Calu3 (cell line): ENCODE measurements at regions not wholly inside any gene's neighbourhood (a gene's known extent, or its start where the extent isn't known, plus 50 kb on each side); places are given as distances from the start of the nearest gene placed in this dataset.

Experiments used
- BruUV-seq: library from RNA; stranded (reverse); fragments of 400-500 nt; replicated peaks from 2 replicates; lab custom pipeline; 2021; lab: Mats Ljungman, UMichigan
- CTCF ChIA-PET: fragments of 300-600 bp; sonication (Branson Sonifier 250); formaldehyde crosslinking; loops from one replicate; lab custom pipeline; 2022; ENCODE audit warnings: antibody characterized with exemption; lab: Charles Lee
- DNase-seq: peaks from one replicate; pipeline ENCODE4 v3.0.0; 2022
- H3K27ac Mint-ChIP-seq: one replicate; pipeline ENCODE4 v1.8.0; 2022; ENCODE audit warnings: mixed read lengths; ENCODE audit not compliant: unreplicated experiment
- H3K27me3 Mint-ChIP-seq: one replicate; pipeline ENCODE4 v1.8.0; 2022; ENCODE audit warnings: mixed read lengths; ENCODE audit not compliant: unreplicated experiment
- H3K36me3 Mint-ChIP-seq: one replicate; pipeline ENCODE4 v1.8.0; 2022; ENCODE audit warnings: mild to moderate bottlenecking, moderate library complexity, mixed read lengths; ENCODE audit not compliant: insufficient read depth, unreplicated experiment
- H3K4me1 Mint-ChIP-seq: one replicate; pipeline ENCODE4 v1.8.0; 2022; ENCODE audit warnings: mild to moderate bottlenecking, low read depth, mixed read lengths; ENCODE audit not compliant: unreplicated experiment
- H3K4me3 Mint-ChIP-seq: one replicate; pipeline ENCODE4 v1.8.0; 2022; ENCODE audit warnings: mild to moderate bottlenecking, low read depth, moderate library complexity, mixed read lengths; ENCODE audit not compliant: unreplicated experiment
- H3K9me3 Mint-ChIP-seq: one replicate; pipeline ENCODE4 v1.8.0; 2022; ENCODE audit warnings: low read depth, mixed read lengths; ENCODE audit not compliant: unreplicated experiment
- CTCF ChIP-seq: fragments of 200-600 bp; IDR thresholded peaks from one replicate; pipeline ENCODE4 v1.8.0; 2022; ENCODE audit warnings: antibody characterized with exemption; ENCODE audit not compliant: unreplicated experiment
- intact Hi-C: fragments of 100-400 bp; cut with micrococcal nuclease; formaldehyde crosslinking; loops from one replicate; pipeline ENCODE4 v1.10.0; 2022; ENCODE audit not compliant: unreplicated experiment

DNA sequence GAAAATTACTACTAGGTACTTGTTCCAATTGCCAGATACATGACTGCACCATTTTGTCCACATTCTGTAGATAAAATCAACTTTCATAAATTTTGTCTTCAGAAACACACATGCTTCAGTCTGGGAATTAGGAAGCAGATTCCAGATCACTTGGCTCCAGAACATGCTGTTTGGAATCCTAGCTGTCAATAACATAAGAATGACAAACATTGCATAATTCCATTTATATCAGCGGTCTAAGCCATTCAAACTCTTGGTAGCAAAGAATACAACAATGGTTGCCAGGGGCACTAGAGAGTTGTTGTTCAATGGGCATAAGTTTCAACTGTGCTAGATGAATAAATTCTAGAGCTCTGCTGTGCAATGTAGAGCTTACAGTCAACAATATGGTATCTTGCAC, 1112.1 kb upstream of the AGA start:
- H3K4me1 Mint-ChIP-seq: peaks cover 10% of the 10 kb centered on the region
- TF ChIP-seq CTCF: no peak
- H3K27me3 Mint-ChIP-seq: no peaks in the 10 kb centered on the region
- intact Hi-C loops: no loop called here
- H3K27ac Mint-ChIP-seq: no peak overlapping the region
- CTCF ChIA-PET: no interaction called here
- no peak overlapping the region for H3K4me3 Mint-ChIP-seq
- no peaks in the 10 kb centered on the region for H3K36me3 Mint-ChIP-seq
- no TSS peak for BruUV-seq
- no peak for DNase-seq
- H3K9me3 Mint-ChIP-seq: no peaks in the 10 kb centered on the region

DNA sequence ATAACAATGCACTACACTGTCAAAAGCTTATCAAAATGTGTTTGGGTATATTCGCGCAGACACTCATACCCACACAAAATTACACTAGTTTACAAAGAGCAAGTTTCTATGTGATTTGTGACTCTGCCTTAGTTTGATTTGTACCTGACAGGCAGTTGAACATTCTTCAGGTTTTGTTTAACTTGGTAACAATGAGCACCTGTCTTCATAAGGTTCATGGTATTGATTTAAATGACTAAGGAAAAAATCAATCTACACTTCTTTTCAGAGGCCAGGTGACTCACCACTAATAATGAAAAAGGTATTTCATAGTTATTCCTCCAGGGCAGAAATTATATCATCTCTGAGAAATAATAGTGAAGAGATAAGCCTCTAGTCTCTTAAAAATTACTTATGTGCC, 1114.6 kb upstream of the AGA start:
- no TSS peak for BruUV-seq
- no peaks in the 10 kb centered on the region for H3K9me3 Mint-ChIP-seq
- DNase-seq: peak; percentile 2

DNA sequence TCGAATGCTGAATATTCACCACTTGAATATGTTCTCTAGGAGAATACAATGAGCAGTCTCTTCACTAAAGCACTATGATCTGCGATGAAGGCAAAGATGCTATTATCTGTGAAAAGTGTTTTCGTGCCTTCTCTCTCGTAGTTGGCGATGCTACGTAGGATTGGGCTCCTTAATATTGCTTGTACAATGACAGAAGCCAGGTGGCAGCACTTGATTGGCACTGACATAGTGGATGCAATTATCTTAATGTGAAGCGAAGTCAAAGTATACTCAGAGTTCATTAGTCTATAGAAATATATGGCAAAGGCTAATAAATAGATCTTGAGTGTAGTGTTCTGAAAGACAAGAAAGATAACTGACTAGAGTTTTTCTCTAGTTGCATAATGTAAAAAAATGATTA, 1135.7 kb upstream of the AGA start:
- Mint-ChIP-seq H3K4me3 (no peak overlapping the region), H3K27me3 (no peaks in the 10 kb centered on the region), H3K9me3 (no peaks in the 10 kb centered on the region), H3K36me3 (no peaks in the 10 kb centered on the region), H3K27ac (no peak overlapping the region), H3K4me1 (no peaks in the 10 kb centered on the region)
- intact Hi-C loops: no loop called here
- no peak for DNase-seq
- TF ChIP-seq CTCF: no peak
- CTCF ChIA-PET: no interaction called here
- no TSS peak for BruUV-seq

More for the DNA sequence above, 1114.6 kb upstream of the AGA start:
- Mint-ChIP-seq H3K27ac (peak overlapping the region; percentile 94), H3K27me3 (no peaks in the 10 kb centered on the region), H3K36me3 (no peaks in the 10 kb centered on the region), H3K4me3 (peak overlapping the region; percentile 27), H3K4me1 (peaks cover 10% of the 10 kb centered on the region)
- TF ChIP-seq CTCF: no peak
- intact Hi-C loops: no loop called here
- CTCF ChIA-PET: no interaction called here

GRCh38 chr4:178595500-178596138, 1153.4 kb upstream of the AGA start:
- Mint-ChIP-seq H3K9me3 (no peaks in the 10 kb centered on the region), H3K4me3 (no peak overlapping the region), H3K27ac (no peak overlapping the region), H3K4me1 (no peaks in the 10 kb centered on the region), H3K36me3 (no peaks in the 10 kb centered on the region), H3K27me3 (no peaks in the 10 kb centered on the region)
- no TSS peak for BruUV-seq
- CTCF ChIA-PET: no interaction called here
- no peak for TF ChIP-seq CTCF
- intact Hi-C loops: no loop called here
- DNase-seq: no peak
